ENCODE measurements at regions not wholly inside any gene's neighbourhood (a gene's known extent, or its start where the extent isn't known, plus 50 kb on each side); places are given as distances from the start of the nearest gene placed in this dataset.

DNA sequence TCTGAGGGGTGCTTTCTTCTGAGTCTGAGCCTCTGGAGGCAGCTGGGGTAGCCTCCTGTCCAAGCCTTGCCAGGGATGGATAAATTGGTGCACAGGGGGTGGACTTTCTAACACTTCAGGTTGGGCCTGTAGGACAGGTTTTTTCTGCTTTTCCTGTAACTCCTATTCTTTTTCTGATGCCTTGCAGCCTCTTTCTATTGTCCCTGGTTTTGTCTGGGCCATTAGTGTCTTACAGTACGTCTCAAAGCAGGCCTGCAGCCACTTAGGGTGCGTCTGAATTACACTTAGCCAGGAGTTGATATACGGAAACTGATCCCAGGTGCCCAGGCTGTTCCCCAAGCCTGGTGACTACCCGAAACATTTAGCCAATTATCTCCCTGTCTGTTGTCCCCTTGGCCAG is 213.3 kb upstream of the HTR2A start:
- Histone ChIP-seq H3K9me3 (replicated peaks; ENCODE audit: control insufficient read depth, insufficient read depth, low read length) (peaks cover 5% of the 10 kb centered on the region), H3K4me2 (ENCODE audit: insufficient read depth, low read length) (no peak overlapping the region), H3K4me1 (ENCODE audit: control insufficient read depth, extremely low read depth, insufficient read depth, low read length) (no peaks in the 10 kb centered on the region), H3K9ac (replicated peaks; ENCODE audit: extremely low read depth, insufficient read depth, low read length) (no peak overlapping the region), H2AFZ (ENCODE audit: low read depth, low read length) (no peak overlapping the region), H3K36me3 (ENCODE audit: control insufficient read depth in 2 of 2, extremely low read depth in 1 of 2, insufficient read depth in 2 of 2, low read length in 2 of 2) (no peaks in the 10 kb centered on the region), H3K9me1 (replicated peaks; ENCODE audit: control insufficient read depth, extremely low read depth, insufficient read depth, low read length) (no peaks in the 10 kb centered on the region), H3K79me2 (ENCODE audit: control insufficient read depth, insufficient read depth, low read length) (no peaks in the 10 kb centered on the region), H3K4me3 (replicated peaks in 1 of 3; ENCODE audit: insufficient read depth in 1 of 3, low read depth in 1 of 3, low read length in 3 of 3) (no peak overlapping the region), H3K27ac (ENCODE audit: insufficient read depth, low read depth, low read length) (no peak overlapping the region), H3K27me3 (ENCODE audit: control insufficient read depth in 2 of 2, insufficient read depth in 2 of 2, low read length in 2 of 2) (no peaks in the 10 kb centered on the region), H4K20me1 (replicated peaks; ENCODE audit: control insufficient read depth, extremely low read depth, insufficient read depth, low read length) (no peaks in the 10 kb centered on the region)
- POLR2A ChIA-PET, result no interaction called here
- CTCF ChIA-PET, result no interaction called here
- DNase-seq (ENCODE audit: low read depth, low spot score) (no peak), FAIRE-seq (no peak)
- intact Hi-C loops (cut with micrococcal nuclease) (no loop called here), dilution Hi-C loops (cut with MboI; ENCODE audit: extremely low pct_ligation_motif_present, low sequenced_read_pairs) (no loop called here)
- BruUV-seq (replicated peaks), result no TSS peak
- TF ChIP-seq FOS (IDR thresholded peaks at IDR 0.05; ENCODE audit: borderline replicate concordance, insufficient read depth, low read length), result no peak
- TF ChIP-seq POLR2A (IDR thresholded peaks at IDR 0.05; ENCODE audit: low read depth, low read length), result no peak
- TF ChIP-seq EZH2 (IDR thresholded peaks at IDR 0.05; ENCODE audit: borderline replicate concordance, low read depth, low read length, severe bottlenecking), result no peak
- no peak for TF ChIP-seq POLR2AphosphoS5 (IDR thresholded peaks at IDR 0.05; ENCODE audit: insufficient read depth, low read depth, low read length)
- TF ChIP-seq, protein P1, sequence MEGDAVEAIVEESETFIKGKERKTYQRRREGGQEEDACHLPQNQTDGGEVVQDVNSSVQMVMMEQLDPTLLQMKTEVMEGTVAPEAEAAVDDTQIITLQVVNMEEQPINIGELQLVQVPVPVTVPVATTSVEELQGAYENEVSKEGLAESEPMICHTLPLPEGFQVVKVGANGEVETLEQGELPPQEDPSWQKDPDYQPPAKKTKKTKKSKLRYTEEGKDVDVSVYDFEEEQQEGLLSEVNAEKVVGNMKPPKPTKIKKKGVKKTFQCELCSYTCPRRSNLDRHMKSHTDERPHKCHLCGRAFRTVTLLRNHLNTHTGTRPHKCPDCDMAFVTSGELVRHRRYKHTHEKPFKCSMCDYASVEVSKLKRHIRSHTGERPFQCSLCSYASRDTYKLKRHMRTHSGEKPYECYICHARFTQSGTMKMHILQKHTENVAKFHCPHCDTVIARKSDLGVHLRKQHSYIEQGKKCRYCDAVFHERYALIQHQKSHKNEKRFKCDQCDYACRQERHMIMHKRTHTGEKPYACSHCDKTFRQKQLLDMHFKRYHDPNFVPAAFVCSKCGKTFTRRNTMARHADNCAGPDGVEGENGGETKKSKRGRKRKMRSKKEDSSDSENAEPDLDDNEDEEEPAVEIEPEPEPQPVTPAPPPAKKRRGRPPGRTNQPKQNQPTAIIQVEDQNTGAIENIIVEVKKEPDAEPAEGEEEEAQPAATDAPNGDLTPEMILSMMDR (IDR thresholded peaks at IDR 0.05; ENCODE audit: extremely low read depth in 1 of 2, insufficient read depth in 1 of 2, low read depth in 1 of 2, low read length in 2 of 2), result no peak
- TF ChIP-seq JUN (IDR thresholded peaks at IDR 0.05; ENCODE audit: borderline replicate concordance, insufficient read depth, insufficient read length, low read depth), result no peak
- TF ChIP-seq MYC (IDR thresholded peaks at IDR 0.05; ENCODE audit: low read depth, low read length), result no peak
- TF ChIP-seq, protein P2, sequence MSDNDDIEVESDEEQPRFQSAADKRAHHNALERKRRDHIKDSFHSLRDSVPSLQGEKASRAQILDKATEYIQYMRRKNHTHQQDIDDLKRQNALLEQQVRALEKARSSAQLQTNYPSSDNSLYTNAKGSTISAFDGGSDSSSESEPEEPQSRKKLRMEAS (IDR thresholded peaks at IDR 0.05; ENCODE audit: insufficient read depth, insufficient read length), result no peak
- TF ChIP-seq GATA2 (IDR thresholded peaks at IDR 0.05; ENCODE audit: insufficient read depth, insufficient read length, low read depth, low read length), result no peak
